GM19467 (cell line): ENCODE measurements at regions not wholly inside any gene's neighbourhood (a gene's known extent, or its start where the extent isn't known, plus 50 kb on each side); places are given as distances from the start of the nearest gene placed in this dataset.
"Not testable (repeated sequence)": the region's sequence is repeated elsewhere in the genome, so short reads cannot be mapped to it uniquely, and the experiment has no call there.

Experiments
- ATAC-seq: cut with Tn5 transposase; IDR thresholded peaks from one replicate; pipeline ENCODE4 v1.9.1; 2021; ENCODE audit warnings: mild to moderate bottlenecking, moderate library complexity; ENCODE audit not compliant: unreplicated experiment

GRCh38 chr1:228846952-228847351 is 111.7 kb downstream of the RHOU start:
- no peak for ATAC-seq

GRCh38 chr1:228847451-228847850 is 112.2 kb downstream of the RHOU start:
- ATAC-seq, result not testable (repeated sequence)

GRCh38 chr1:228848406-228848805 is 113.1 kb downstream of the RHOU start:
- ATAC-seq, result no peak

- ATAC-seq, result peak; percentile 77
These were observed 113.8 kb downstream of the RHOU start for GRCh38 chr1:228849011-228849541.

- ATAC-seq, result no peak
These were observed 115.1 kb downstream of the RHOU start for GRCh38 chr1:228850141-228851100.

- ATAC-seq, result no peak
These were observed 115.9 kb downstream of the RHOU start for GRCh38 chr1:228851193-228851592.

GRCh38 chr1:228851618-228852017 is 116.3 kb downstream of the RHOU start:
- ATAC-seq, result no peak

GRCh38 chr1:228852024-228852423 is 116.7 kb downstream of the RHOU start:
- ATAC-seq, result no peak

GRCh38 chr1:228852511-228853088 is 117.3 kb downstream of the RHOU start:
- no peak for ATAC-seq

- no peak for ATAC-seq
These were observed 117.9 kb downstream of the RHOU start for GRCh38 chr1:228853191-228853590.

- ATAC-seq, result no peak
These were observed 118.4 kb downstream of the RHOU start for GRCh38 chr1:228853637-228854036.

GRCh38 chr1:228854907-228855306 is 119.6 kb downstream of the RHOU start:
- no peak for ATAC-seq

- ATAC-seq, result no peak
These were observed 122.3 kb downstream of the RHOU start for GRCh38 chr1:228857611-228858010.

GRCh38 chr1:228860911-228861831 is 125.9 kb downstream of the RHOU start:
- ATAC-seq, result no peak

- ATAC-seq, result no peak
These were observed 126.5 kb downstream of the RHOU start for GRCh38 chr1:228861832-228862180.

GRCh38 chr1:228862542-228863505 is 127.5 kb downstream of the RHOU start:
- no peak for ATAC-seq

- ATAC-seq, result no peak
These were observed 128.5 kb downstream of the RHOU start for GRCh38 chr1:228863776-228864175.

GRCh38 chr1:228865627-228866330 is 130.5 kb downstream of the RHOU start:
- no peak for ATAC-seq

- no peak for ATAC-seq
These were observed 131.2 kb downstream of the RHOU start for GRCh38 chr1:228866468-228866867.
